Naive thymus-derived CD4-positive, alpha-beta T cell (primary cell): ENCODE measurements at regions not wholly inside any gene's neighbourhood (a gene's known extent, or its start where the extent isn't known, plus 50 kb on each side); places are given as distances from the start of the nearest gene placed in this dataset.

ENCODE experiments used
- ATAC-seq: fragments of 150-1000 bp; cut with Tn5 transposase; 2 replicates; pipeline ENCODE4 v1.10.0; 2021; ENCODE audit warnings: mild to moderate bottlenecking, moderate library complexity
- CTCF ChIA-PET: fragments of 350-600 bp; sonication (Branson Sonifier 250); formaldehyde crosslinking; loops from one replicate; lab custom pipeline; 2021; ENCODE audit warnings: antibody characterized with exemption; lab: Charles Lee
- POLR2A ChIA-PET: fragments of 350-600 bp; sonication (Branson Sonifier 250); formaldehyde crosslinking; loops from one replicate; lab custom pipeline; 2021; ENCODE audit warnings: antibody characterized with exemption, inconsistent platforms; lab: Charles Lee
- DNase-seq, 9 donors: peaks; one replicate each; pipeline versions ENCODE4 v3.0.0 to v3.0.0-alpha.2; 2020 to 2022; ENCODE audit warnings: mixed read lengths in 1 of 9
- H3K27ac ChIP-seq: one replicate; pipeline ENCODE4 v1.7.0; 2013; ENCODE audit warnings: mild to moderate bottlenecking, low read depth, low read length, moderate library complexity
- H3K27me3 ChIP-seq, 2 donors: one replicate each; pipeline ENCODE4 v1.7.0; 2013; ENCODE audit warnings: low read length in 2 of 2, mild to moderate bottlenecking in 2 of 2, moderate library complexity in 2 of 2; ENCODE audit not compliant: control insufficient read depth in 2 of 2, insufficient read depth in 2 of 2
- H3K36me3 ChIP-seq, 3 experiments: 1 replicate in 2 of 3; 2 replicates in 1 of 3; pipeline ENCODE4 v1.7.0; 2013; ENCODE audit warnings: low read length in 3 of 3, mild to moderate bottlenecking in 3 of 3, moderate library complexity in 1 of 3; ENCODE audit not compliant: insufficient read depth in 3 of 3, control insufficient read depth in 2 of 3
- H3K4me1 ChIP-seq, 2 donors: one replicate each; pipeline ENCODE4 v1.7.0; 2013; ENCODE audit warnings: low read length in 2 of 2, mild to moderate bottlenecking in 2 of 2, moderate library complexity in 1 of 2; ENCODE audit not compliant: control insufficient read depth in 2 of 2, insufficient read depth in 2 of 2
- H3K4me3 ChIP-seq: 2 replicates; pipeline ENCODE4 v1.7.0; 2013; ENCODE audit warnings: mild to moderate bottlenecking, low read length
- H3K9me3 ChIP-seq, 3 experiments: 1 replicate in 2 of 3; 2 replicates in 1 of 3; pipeline ENCODE4 v1.7.0; 2013; ENCODE audit warnings: low read length in 3 of 3; ENCODE audit not compliant: control insufficient read depth in 2 of 3
- H3K27ac Mint-ChIP-seq, 9 donors: one replicate each; pipeline ENCODE4 v1.8.0; 2020 to 2022; ENCODE audit warnings: mixed read lengths in 9 of 9, mild to moderate bottlenecking in 8 of 9, moderate library complexity in 5 of 9, inconsistent platforms in 2 of 9
- H3K27me3 Mint-ChIP-seq, 5 donors: one replicate each; pipeline ENCODE4 v1.8.0; 2021 to 2022; ENCODE audit warnings: mixed read lengths in 5 of 5, mild to moderate bottlenecking in 1 of 5
- H3K36me3 Mint-ChIP-seq, 5 donors: one replicate each; pipeline ENCODE4 v1.8.0; 2020 to 2022; ENCODE audit warnings: mixed read lengths in 5 of 5, mild to moderate bottlenecking in 3 of 5, inconsistent platforms in 1 of 5
- H3K4me1 Mint-ChIP-seq, 7 donors: one replicate each; pipeline ENCODE4 v1.8.0; 2020 to 2022; ENCODE audit warnings: mixed read lengths in 7 of 7, mild to moderate bottlenecking in 3 of 7, inconsistent platforms in 1 of 7
- H3K4me3 Mint-ChIP-seq, 10 donors: one replicate each; pipeline ENCODE4 v1.8.0; 2020 to 2022; ENCODE audit warnings: mild to moderate bottlenecking in 10 of 10, mixed read lengths in 10 of 10, moderate library complexity in 6 of 10, inconsistent platforms in 2 of 10
- H3K9me3 Mint-ChIP-seq, 11 donors: one replicate each; pipeline ENCODE4 v1.8.0; 2020 to 2022; ENCODE audit warnings: mixed read lengths in 11 of 11, mild to moderate bottlenecking in 4 of 11, inconsistent platforms in 1 of 11, moderate library complexity in 1 of 11
- intact Hi-C, 2 donors: fragments of 100-400 bp; cut with micrococcal nuclease; formaldehyde crosslinking; loops; one replicate each; pipeline ENCODE4 v1.15.1; 2023

DNA sequence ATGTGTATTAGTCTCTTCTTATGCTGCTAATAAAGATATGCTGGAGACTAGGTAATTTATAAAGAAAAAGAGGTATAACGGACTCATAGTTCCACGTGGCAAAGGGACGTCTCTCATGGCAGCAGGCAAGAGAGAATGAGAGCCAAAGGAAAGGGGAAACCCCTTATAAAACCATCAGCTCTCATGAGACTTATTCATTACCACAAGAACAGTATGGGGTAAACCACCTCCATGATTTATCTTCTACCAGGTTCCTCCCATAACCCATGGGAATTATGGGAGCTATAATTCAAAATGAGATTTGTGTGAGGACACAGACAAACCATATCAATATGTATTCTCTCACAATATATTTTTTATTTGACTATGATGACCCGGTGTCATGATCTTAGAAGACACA is 109.1 kb downstream of the UTRN start:
- no peaks in the 10 kb centered on the region for H3K27me3 ChIP-seq
- peaks cover 18 to 20% of the 10 kb centered on the region in 2 donors for H3K4me1 ChIP-seq
- ATAC-seq: no peak
- H3K4me3 ChIP-seq: no peak overlapping the region
- no peak overlapping the region for H3K27ac Mint-ChIP-seq
- H3K4me3 Mint-ChIP-seq: peak overlapping the region in 1 of 10 donors; percentile 12
- intact Hi-C loops: no loop called here
- no peaks in the 10 kb centered on the region for H3K27me3 Mint-ChIP-seq
- peaks cover 21 to 48% (median 44%) of the 10 kb centered on the region in 5 donors for H3K36me3 Mint-ChIP-seq
- CTCF ChIA-PET: no interaction called here
- H3K9me3 Mint-ChIP-seq: peaks cover 2 to 30% (median 9%) of the 10 kb centered on the region in 11 donors
- POLR2A ChIA-PET: no interaction called here
- no peaks in the 10 kb centered on the region for H3K9me3 ChIP-seq
- no peak for DNase-seq
- peaks cover 0 to 8% (median 0%) of the 10 kb centered on the region in 3 experiments for H3K36me3 ChIP-seq
- peaks cover 19 to 75% (median 59%) of the 10 kb centered on the region in 7 donors for H3K4me1 Mint-ChIP-seq
- H3K27ac ChIP-seq: no peak overlapping the region

- no peaks in the 10 kb centered on the region for H3K27me3 Mint-ChIP-seq
- H3K9me3 Mint-ChIP-seq: peaks cover 2 to 32% (median 9%) of the 10 kb centered on the region in 11 donors
- H3K36me3 Mint-ChIP-seq: peaks cover 21 to 52% (median 50%) of the 10 kb centered on the region in 5 donors
- Histone ChIP-seq H3K27ac (no peak overlapping the region), H3K9me3 (no peaks in the 10 kb centered on the region), H3K27me3 (no peaks in the 10 kb centered on the region), H3K36me3 (peaks cover 0 to 8% (median 0%) of the 10 kb centered on the region in 3 experiments), H3K4me1 (peaks cover 20 to 24% of the 10 kb centered on the region in 2 donors), H3K4me3 (no peak overlapping the region)
- H3K4me3 Mint-ChIP-seq: no peak overlapping the region
- peaks cover 19 to 80% (median 63%) of the 10 kb centered on the region in 7 donors for H3K4me1 Mint-ChIP-seq
- intact Hi-C loops: no loop called here
- DNase-seq: no peak
- CTCF ChIA-PET: no interaction called here
- ATAC-seq: no peak
- POLR2A ChIA-PET: no interaction called here
- peak overlapping the region in 1 of 9 donors; percentile 50 for H3K27ac Mint-ChIP-seq
These were observed 109.9 kb downstream of the UTRN start for GRCh38 chr6:144395014-144395413.

DNA sequence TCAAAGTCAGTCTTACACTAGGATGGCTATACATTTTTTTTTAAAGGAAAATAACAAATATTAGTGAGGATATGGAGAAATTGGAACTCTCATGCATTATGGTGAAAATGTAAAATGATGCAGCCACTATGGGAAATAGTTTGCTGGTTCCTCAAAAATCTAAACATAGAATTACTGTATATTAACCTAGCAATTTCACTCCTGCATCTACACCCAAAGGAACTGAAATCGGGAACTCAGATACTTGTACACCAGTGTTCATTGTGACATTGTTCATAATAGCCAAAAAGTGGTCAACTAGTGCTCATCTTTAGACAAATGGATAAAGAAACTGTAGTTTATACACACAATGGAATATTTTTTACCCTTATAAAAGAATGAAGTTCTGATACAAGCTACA is 110.7 kb downstream of the UTRN start:
- intact Hi-C loops: no loop called here
- Histone ChIP-seq H3K27me3 (no peaks in the 10 kb centered on the region), H3K4me1 (peaks cover 18 to 24% of the 10 kb centered on the region in 2 donors), H3K9me3 (no peaks in the 10 kb centered on the region), H3K4me3 (no peak overlapping the region), H3K27ac (no peak overlapping the region), H3K36me3 (peaks cover 0 to 8% (median 0%) of the 10 kb centered on the region in 3 experiments)
- CTCF ChIA-PET: no interaction called here
- ATAC-seq (peak; percentile 52), DNase-seq (no peak)
- Mint-ChIP-seq H3K27me3 (no peaks in the 10 kb centered on the region), H3K4me1 (peaks cover 19 to 79% (median 62%) of the 10 kb centered on the region in 7 donors), H3K4me3 (no peak overlapping the region), H3K9me3 (peaks cover 2 to 32% (median 9%) of the 10 kb centered on the region in 11 donors), H3K36me3 (peaks cover 15 to 48% (median 46%) of the 10 kb centered on the region in 5 donors), H3K27ac (peak overlapping the region in 1 of 9 donors; percentile 50)
- POLR2A ChIA-PET: interaction anchor here (1.0 kb wide), 1 partner anchor 14 kb away, joined by 3 read pairs; no protein-coding TSS in a partner anchor

- DNase-seq (no peak), ATAC-seq (no peak)
- H3K9me3 ChIP-seq: no peaks in the 10 kb centered on the region
- Mint-ChIP-seq H3K36me3 (peaks cover 15 to 55% (median 48%) of the 10 kb centered on the region in 5 donors), H3K4me1 (peaks cover 21 to 76% (median 57%) of the 10 kb centered on the region in 7 donors), H3K27me3 (no peaks in the 10 kb centered on the region), H3K9me3 (peaks cover 2 to 32% (median 9%) of the 10 kb centered on the region in 11 donors), H3K4me3 (no peak overlapping the region), H3K27ac (no peak overlapping the region)
- H3K36me3 ChIP-seq: peaks cover 0 to 8% (median 0%) of the 10 kb centered on the region in 3 experiments
- intact Hi-C loops: no loop called here
- H3K27me3 ChIP-seq: no peaks in the 10 kb centered on the region
- peaks cover 12 to 19% of the 10 kb centered on the region in 2 donors for H3K4me1 ChIP-seq
- POLR2A ChIA-PET: no interaction called here
- no peak overlapping the region for H3K4me3 ChIP-seq
- no peak overlapping the region for H3K27ac ChIP-seq
- CTCF ChIA-PET: no interaction called here
These were observed 112.0 kb downstream of the UTRN start for GRCh38 chr6:144397141-144397540.

GRCh38 chr6:144400321-144400720 is 115.2 kb downstream of the UTRN start:
- intact Hi-C loops: loop anchor here in 1 of 2 donors (2.0 kb wide), 1 partner anchor 16 kb away; no protein-coding TSS in a partner anchor
- H3K4me1 ChIP-seq: peaks cover under 1 to 6% of the 10 kb centered on the region in 2 donors
- H3K4me3 ChIP-seq: no peak overlapping the region
- ChIA-PET POLR2A (no interaction called here), CTCF (no interaction called here)
- H3K4me1 Mint-ChIP-seq: peaks cover 6 to 67% (median 65%) of the 10 kb centered on the region in 7 donors
- peak overlapping the region in 1 of 9 donors; percentile 28 for H3K27ac Mint-ChIP-seq
- H3K27me3 ChIP-seq: no peaks in the 10 kb centered on the region
- ATAC-seq (no peak), DNase-seq (no peak)
- peaks cover 0 to 8% (median 3%) of the 10 kb centered on the region in 3 experiments for H3K36me3 ChIP-seq
- H3K27me3 Mint-ChIP-seq: no peaks in the 10 kb centered on the region
- H3K36me3 Mint-ChIP-seq: peaks cover 8 to 74% (median 50%) of the 10 kb centered on the region in 5 donors
- H3K27ac ChIP-seq: no peak overlapping the region
- H3K9me3 Mint-ChIP-seq: peaks cover 0 to 25% (median 8%) of the 10 kb centered on the region in 11 donors
- H3K4me3 Mint-ChIP-seq: peak overlapping the region in 1 of 10 donors; percentile 25
- H3K9me3 ChIP-seq: no peaks in the 10 kb centered on the region

DNA sequence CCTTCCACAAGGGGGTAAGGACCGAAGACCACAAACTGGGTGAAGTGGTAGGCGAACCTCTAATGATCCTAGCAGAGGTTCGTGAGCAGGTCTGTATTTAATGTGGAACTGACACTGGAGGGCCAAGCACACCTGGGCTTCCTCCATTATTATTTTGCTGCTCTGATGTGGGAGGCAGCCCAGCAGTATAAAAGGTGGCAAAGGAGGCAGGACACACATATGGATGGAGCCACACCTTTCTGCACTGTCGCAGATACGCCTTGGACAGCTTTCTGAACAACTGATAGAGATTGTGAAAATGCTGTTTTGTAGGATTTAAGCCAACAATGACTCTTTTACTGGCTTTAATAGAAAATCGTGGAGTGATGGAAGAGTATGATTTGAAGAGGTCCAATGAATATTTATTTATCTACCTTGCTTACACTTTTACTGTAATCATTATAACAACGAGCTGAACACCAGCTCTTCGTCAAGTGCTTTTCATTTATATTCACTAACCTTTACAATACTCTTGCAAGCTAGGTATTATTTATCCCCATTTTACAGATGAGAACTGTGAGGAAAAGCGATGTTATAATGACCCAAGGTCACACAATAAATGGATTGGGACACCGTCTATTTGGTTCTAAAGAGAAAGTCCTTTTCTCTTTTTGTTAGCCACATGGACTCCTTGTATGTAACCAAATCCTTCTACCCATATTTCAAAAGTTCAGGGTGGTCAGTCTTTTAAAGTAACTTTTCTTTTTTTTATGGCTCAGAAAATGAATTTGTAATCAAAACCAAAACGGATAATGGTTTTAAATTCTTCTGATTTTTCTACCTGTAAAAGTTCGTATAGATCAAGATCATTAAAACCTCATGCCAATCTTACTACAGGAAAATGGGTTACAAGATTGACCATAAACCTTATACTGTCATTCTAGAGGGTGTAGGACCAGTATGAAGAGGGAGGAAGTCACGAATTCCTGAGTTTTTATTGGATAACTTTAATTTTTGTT is 116.9 kb downstream of the UTRN start:
- POLR2A ChIA-PET: no interaction called here
- H3K27ac ChIP-seq: no peak overlapping the region
- H3K4me1 Mint-ChIP-seq: peaks cover 6 to 76% (median 65%) of the 10 kb centered on the region in 7 donors

More for the DNA sequence above, 116.9 kb downstream of the UTRN start:
- Histone ChIP-seq H3K4me1 (peaks cover 0 to 6% of the 10 kb centered on the region in 2 donors), H3K36me3 (peaks cover 3 to 8% (median 5%) of the 10 kb centered on the region in 3 experiments), H3K27me3 (no peaks in the 10 kb centered on the region), H3K4me3 (no peak overlapping the region), H3K9me3 (no peaks in the 10 kb centered on the region)
- Mint-ChIP-seq H3K4me3 (peak overlapping the region in 1 of 10 donors; percentile 41), H3K27me3 (no peaks in the 10 kb centered on the region), H3K36me3 (peaks cover 8 to 70% (median 41%) of the 10 kb centered on the region in 5 donors), H3K27ac (peak overlapping the region in 2 of 9 donors; percentile 10 to 68), H3K9me3 (peaks cover 0 to 14% (median 6%) of the 10 kb centered on the region in 11 donors)
- intact Hi-C loops: loop anchor here in 1 of 2 donors (2.0 kb wide), 1 partner anchor 15 kb away; no protein-coding TSS in a partner anchor
- no peak for DNase-seq
- no peak for ATAC-seq
- CTCF ChIA-PET: no interaction called here
